GM04504 (cell line): ENCODE measurements at regions not wholly inside any gene's neighbourhood (a gene's known extent, or its start where the extent isn't known, plus 50 kb on each side); places are given as distances from the start of the nearest gene placed in this dataset.

ENCODE experiments used
- DNase-seq: peaks from one replicate; pipeline ENCODE4 v3.0.0-alpha.2; 2012; ENCODE audit warnings: low read depth

- DNase-seq, result no peak
These were observed 380.4 kb upstream of the ZMIZ1 start for GRCh38 chr10:78688230-78688900.

GRCh38 chr10:78688901-78689583 is 379.7 kb upstream of the ZMIZ1 start:
- no peak for DNase-seq

DNA sequence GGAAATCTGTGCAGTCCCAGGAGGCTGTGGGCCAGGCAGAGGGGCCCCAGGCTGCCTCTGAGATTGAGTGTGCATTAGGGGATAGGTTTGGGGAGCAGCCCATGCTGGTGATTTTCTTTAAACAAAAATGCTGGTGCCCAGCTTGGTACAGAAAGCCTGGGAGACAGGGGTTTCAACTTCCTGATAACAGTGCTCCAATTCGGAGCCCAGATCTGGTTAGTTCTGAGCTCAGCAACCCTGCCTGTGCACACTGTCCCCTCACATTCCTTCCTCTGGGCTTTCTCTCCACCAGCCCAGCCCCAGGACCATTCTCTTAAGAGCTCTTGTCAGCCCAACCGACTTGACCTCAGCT is 379.2 kb upstream of the ZMIZ1 start:
- DNase-seq, result no peak

DNA sequence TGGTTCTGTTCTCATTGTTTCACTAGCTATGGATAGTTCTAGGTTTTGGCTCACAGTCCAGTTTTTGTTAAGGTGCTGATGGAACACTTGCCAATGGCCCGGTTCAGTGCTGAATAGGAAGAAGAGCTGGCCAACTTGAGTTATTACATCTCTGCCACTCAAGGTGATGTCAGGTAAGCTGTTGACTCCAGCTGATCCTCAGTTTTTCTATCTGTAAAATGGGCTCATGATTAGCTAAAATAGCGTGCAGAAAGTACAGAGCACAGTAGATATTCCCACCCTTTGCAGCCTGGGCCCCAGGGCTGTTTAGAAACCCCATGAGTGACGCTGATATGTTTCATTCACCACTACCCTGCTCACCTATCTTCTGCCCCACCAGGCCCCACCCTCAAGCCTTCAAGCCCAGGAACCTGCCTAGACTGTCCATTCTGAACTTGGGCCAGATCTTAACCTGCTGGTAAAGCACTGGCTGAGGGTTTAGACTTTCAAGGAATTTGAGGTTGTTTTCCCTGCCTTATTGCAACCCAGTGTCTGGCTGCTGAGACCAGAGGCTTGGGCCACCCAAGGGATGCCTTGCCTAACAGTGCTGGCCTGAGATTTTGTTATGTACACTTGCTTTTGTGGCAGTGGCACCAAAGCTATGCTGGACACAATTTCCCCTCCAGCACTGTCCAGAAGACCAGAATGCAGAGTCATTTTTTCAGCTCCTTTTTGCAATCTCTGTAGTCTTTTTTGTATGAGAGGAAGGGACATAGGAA is 378.2 kb upstream of the ZMIZ1 start:
- DNase-seq, result no peak

GRCh38 chr10:78691301-78692030 is 377.3 kb upstream of the ZMIZ1 start:
- DNase-seq, result no peak

GRCh38 chr10:78692071-78692470 is 376.7 kb upstream of the ZMIZ1 start:
- DNase-seq, result no peak

DNA sequence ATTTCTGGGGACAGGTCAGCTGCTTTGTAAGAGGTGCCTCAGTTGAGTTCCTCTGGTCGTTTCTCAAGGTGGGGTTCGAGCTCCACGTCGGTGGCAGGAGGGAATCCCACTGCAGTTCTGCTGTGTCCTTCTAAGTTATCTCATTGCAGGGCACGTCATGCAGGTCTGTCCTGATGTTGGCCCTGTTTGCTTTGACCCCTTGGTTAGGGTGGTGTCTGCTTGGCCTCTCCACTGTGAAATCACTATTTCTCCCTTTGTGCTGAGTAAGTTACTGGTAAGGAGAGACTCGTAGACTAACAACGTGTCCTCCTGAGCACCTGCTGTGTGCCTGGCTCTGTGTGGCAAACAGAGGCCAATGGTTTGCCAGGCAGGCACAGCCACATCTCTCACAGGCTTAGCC is 372.9 kb upstream of the ZMIZ1 start:
- DNase-seq, result no peak

- DNase-seq, result no peak
These were observed 371.9 kb upstream of the ZMIZ1 start for GRCh38 chr10:78696791-78697395.

DNA sequence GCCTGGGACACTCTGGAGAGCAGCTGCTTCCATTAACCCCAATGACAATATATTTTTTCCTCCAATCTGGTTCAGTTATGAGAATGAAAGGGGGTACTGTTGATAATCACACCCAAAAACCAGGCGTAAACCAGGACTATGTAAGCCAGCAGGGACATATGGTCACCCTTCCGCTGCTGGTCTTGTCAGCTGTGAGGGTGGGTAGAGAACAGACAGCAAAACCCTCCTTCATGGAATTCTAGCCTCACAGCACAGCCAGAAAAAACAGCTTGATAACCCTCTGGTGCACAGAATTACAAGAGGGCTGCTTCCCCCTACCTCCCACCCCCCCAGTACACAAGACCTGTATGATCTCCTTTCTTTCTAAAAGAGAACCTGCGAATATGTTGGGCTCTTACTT is 368.8 kb upstream of the ZMIZ1 start:
- DNase-seq, result no peak

DNA sequence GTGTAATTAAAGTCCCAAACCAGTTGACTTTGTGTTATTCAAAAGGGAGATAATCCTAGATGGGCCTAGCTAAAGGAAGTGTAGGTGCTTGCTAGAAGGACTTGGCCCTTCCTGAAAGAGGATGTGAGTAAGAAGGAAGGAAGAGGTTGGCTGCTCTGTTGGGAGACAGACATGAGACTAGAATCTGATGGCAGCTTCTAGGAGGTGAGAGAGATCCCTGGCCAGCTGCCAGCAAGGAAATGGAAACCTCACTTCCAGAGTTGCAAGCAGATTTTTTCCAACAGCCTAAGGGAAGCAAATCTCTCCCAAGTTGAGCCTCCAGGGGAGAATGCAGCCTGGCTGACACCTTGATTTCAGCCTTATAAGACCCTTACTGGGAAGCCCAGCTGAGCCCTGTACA is 368.4 kb upstream of the ZMIZ1 start:
- DNase-seq, result no peak

DNA sequence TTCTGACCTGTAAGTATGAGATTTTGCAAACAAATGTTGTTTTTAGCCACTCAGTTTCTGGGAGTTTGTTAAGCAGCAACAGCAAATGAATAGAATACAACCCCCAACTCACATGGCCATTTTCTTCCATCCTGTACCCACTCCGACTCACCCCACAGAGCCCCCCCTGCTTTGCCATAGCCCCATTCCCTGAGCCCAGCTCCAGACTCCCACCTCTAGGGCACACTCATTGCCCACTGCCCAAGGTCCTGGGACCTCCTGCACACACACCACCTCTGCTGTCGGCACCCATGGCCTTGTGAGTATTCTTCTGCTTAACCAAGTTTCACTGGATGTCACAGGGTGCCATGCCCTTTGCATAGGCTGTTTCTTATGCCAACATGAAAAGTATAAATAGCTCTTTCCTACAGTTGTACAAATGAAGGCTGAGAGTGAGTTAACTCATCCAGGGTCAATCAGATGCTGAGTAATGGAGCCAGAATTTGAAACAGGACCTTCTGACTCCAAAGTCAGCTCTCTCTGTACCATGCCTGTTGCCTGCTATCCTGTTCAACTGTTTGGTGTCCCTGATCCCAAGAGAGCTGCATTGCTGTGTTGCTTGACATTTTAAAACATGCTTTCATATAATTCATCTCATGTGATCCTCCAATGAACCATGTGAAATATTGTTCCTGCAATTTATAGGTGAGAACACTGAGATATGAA is 367.8 kb upstream of the ZMIZ1 start:
- DNase-seq, result no peak

DNA sequence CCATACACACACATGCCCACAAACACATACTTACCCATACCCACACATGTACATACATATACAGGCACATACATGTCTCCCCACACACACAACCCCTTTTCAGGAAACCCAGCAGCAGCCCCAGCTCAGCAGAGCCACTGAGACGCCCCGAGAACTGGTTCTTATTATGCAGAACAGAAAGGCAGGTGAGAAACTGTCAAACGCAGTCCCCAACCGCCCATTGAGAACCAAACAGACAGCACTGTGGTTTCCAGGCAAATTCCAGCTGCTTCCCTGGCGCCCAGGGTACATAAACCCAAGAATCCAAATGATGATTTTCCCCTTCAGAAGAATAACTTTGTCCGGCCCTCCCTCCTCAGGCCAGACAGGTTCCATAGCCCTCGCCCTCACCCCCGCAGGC is 366.6 kb upstream of the ZMIZ1 start:
- no peak for DNase-seq

GRCh38 chr10:78702876-78703275 is 365.9 kb upstream of the ZMIZ1 start:
- DNase-seq, result no peak

DNA sequence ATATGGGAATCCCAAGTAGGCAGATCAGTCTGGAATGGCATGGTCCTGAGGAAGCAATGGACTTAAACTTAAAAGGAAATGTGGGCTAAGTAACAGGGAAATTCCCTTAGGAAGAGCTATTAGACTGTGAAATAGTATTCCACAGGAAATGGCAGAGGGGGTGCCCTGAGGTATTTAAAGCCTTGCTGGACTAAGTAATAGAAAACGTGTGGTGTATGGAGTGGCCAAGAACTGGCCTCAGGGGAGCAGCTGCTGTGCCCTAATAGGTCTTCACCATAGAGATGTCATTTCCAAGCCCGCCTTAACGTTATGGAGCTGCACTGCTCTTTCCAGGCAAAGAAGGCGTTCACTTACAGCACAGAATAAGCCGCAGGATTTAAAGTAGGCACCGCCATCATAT is 365.2 kb upstream of the ZMIZ1 start:
- DNase-seq, result no peak

GRCh38 chr10:78706256-78706655 is 362.5 kb upstream of the ZMIZ1 start:
- DNase-seq, result no peak

DNA sequence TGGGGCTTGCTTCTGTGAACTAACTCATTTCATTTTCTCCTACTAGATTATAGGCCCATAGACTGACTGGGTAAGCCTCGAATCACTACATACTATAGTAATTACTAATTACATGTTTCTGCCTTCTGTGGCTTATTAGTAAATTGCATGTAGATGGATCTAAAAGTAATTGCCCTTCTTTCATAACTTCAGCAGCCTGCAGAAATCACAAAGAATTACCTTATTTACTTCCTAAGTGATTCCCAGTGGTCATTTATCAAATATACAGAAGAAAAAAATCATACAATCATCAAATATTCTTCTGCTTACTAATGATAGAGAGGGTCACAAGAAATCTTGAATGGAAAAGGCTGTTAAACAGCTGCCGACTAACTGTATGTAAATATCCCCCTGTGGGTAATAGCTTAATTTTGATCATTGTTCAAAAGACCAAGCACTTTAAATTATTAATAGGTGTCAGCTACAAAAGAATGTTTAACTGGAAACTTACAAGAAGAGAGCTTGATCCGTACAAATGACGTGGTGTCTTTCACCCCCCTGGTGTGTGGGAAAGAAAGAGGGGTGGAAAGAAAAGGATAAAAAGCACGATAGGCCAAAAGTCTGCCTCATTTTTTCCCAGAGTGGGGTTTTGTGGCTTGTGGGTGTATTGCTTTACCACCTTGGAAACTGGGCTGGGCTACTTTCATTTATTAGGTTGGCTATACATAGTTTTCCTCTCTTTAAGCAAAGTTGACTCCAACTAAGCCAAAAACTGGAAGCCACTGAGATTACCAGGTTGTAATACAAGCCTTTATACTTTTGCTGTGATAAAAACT is 361.8 kb upstream of the ZMIZ1 start:
- no peak for DNase-seq

- no peak for DNase-seq
These were observed 361.0 kb upstream of the ZMIZ1 start for GRCh38 chr10:78707745-78708144.

DNA sequence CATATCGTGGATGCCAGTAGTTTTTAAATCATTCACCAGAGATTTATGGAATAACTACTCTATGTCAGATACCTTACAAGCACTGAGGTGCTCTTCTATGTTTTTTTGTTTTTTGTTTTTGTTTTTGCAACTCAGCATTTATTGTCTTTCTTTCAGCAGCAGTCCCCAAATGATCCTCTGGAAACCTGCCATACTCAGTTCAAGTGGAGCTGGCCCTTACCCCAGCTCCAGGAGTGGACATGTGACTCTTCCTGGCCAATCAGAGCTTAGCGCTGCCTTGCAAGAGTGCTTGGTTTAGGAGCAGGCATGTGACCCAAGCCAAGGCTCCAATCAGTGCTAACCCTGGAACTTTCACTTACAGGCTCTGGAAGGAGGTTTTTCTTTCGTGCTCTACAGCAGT is 356.6 kb upstream of the ZMIZ1 start:
- no peak for DNase-seq

GRCh38 chr10:78713659-78714058 is 355.1 kb upstream of the ZMIZ1 start:
- no peak for DNase-seq

GRCh38 chr10:78714225-78714624 is 354.5 kb upstream of the ZMIZ1 start:
- DNase-seq, result no peak

- DNase-seq, result no peak
These were observed 353.3 kb upstream of the ZMIZ1 start for GRCh38 chr10:78715435-78715834.
